ENCODE measurements at regions not wholly inside any gene's neighbourhood (a gene's known extent, or its start where the extent isn't known, plus 50 kb on each side); places are given as distances from the start of the nearest gene placed in this dataset.

DNA sequence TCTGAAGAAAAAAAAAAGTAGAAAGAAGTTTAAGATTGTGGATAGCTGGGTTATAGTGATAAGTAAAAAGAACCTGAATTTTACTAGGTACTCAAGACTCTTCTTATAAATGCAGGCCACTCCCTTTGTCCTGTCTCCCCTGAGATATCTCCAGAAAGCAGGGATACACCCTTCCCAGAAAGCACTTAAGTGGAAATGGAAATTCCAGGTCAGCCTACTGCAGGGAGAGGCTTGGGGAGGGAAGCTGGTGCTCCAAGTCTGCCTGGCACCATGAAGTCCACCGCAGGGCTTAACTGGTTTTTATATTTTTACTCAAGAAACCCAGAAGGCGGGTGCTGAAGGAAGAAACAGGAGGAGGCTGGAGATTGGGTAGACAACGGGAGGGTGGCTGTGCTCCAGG, 162.3 kb downstream of the INHBA start:
- no peak for TF ChIP-seq EZH2 (IDR thresholded peaks at IDR 0.05; ENCODE audit: borderline replicate concordance, insufficient read depth, low read depth, low read length, poor library complexity, severe bottlenecking)
- TF ChIP-seq, protein P1, sequence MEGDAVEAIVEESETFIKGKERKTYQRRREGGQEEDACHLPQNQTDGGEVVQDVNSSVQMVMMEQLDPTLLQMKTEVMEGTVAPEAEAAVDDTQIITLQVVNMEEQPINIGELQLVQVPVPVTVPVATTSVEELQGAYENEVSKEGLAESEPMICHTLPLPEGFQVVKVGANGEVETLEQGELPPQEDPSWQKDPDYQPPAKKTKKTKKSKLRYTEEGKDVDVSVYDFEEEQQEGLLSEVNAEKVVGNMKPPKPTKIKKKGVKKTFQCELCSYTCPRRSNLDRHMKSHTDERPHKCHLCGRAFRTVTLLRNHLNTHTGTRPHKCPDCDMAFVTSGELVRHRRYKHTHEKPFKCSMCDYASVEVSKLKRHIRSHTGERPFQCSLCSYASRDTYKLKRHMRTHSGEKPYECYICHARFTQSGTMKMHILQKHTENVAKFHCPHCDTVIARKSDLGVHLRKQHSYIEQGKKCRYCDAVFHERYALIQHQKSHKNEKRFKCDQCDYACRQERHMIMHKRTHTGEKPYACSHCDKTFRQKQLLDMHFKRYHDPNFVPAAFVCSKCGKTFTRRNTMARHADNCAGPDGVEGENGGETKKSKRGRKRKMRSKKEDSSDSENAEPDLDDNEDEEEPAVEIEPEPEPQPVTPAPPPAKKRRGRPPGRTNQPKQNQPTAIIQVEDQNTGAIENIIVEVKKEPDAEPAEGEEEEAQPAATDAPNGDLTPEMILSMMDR (IDR thresholded peaks at IDR 0.05): no peak
